SK-N-MC (cell line): ENCODE measurements at regions not wholly inside any gene's neighbourhood (a gene's known extent, or its start where the extent isn't known, plus 50 kb on each side); places are given as distances from the start of the nearest gene placed in this dataset.

Source experiments
- EZH2 ChIP-seq: fragments of 200-600 bp; sonication (generic); IDR thresholded peaks from one replicate; pipeline ENCODE4 v1.6.1; 2017; ENCODE audit warnings: antibody characterized with exemption
- POLR2AphosphoS5 ChIP-seq: IDR thresholded peaks from 2 replicates; pipeline ENCODE4 v1.6.1; 2012; ENCODE audit warnings: mild to moderate bottlenecking, low read depth, low read length, borderline replicate concordance

- no peak for TF ChIP-seq EZH2
- TF ChIP-seq POLR2AphosphoS5 = no peak
Observed at GRCh38 chr7:109898-110556, 82.3 kb upstream of the FAM20C start.
